Chondrocyte (in vitro differentiated cells): ENCODE measurements at regions not wholly inside any gene's neighbourhood (a gene's known extent, or its start where the extent isn't known, plus 50 kb on each side); places are given as distances from the start of the nearest gene placed in this dataset.

Source experiments
- DNase-seq: peaks from one replicate; pipeline ENCODE4 v3.0.0; 2021; ENCODE audit warnings: mixed read lengths, low spot score
- H3K27ac Mint-ChIP-seq: one replicate; pipeline ENCODE4 v1.8.0; 2021; ENCODE audit warnings: mild to moderate bottlenecking, moderate library complexity, mixed read lengths; ENCODE audit not compliant: unreplicated experiment
- H3K27me3 Mint-ChIP-seq: 2 replicates; pipeline ENCODE4 v1.8.0; 2021; ENCODE audit warnings: low read depth, mixed read lengths
- H3K36me3 Mint-ChIP-seq: 2 replicates; pipeline ENCODE4 v1.8.0; 2021; ENCODE audit warnings: low read depth, mixed read lengths
- H3K4me1 Mint-ChIP-seq: 2 replicates; pipeline ENCODE4 v1.8.0; 2021; ENCODE audit warnings: low read depth, mild to moderate bottlenecking, mixed read lengths
- H3K4me3 Mint-ChIP-seq: one replicate; pipeline ENCODE4 v1.8.0; 2021; ENCODE audit warnings: mild to moderate bottlenecking, moderate library complexity, mixed read lengths; ENCODE audit not compliant: unreplicated experiment
- H3K9me3 Mint-ChIP-seq: 2 replicates; pipeline ENCODE4 v1.8.0; 2021; ENCODE audit warnings: low read depth, mixed read lengths
- TF ChIP-seq, protein P1 (sequence below): fragments of 200-600 bp; sonication (generic); IDR thresholded peaks from 2 replicates; pipeline ENCODE4 v1.5.0; 2021; ENCODE audit warnings: antibody characterized with exemption, mild to moderate bottlenecking, moderate library complexity

DNA sequence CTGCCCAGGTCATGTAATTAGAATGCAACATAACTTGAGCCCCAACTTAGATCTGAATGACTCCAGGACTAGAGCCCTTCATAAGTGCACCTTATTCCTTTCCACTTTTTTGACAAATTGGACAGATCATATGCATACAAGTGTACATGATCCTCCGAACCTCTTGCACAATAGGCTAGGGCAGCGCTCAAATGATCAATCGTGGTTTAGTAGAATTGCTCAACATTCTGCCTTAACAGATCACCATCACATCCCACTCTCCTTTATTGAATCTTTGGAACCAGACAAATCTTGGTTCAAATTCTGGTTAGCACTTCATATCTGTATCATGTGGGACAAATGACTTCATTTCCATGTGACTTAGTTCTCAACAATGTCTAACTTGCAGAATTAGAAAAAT, 106.8 kb upstream of the CDIN1 start:
- peaks cover 14% of the 10 kb centered on the region for H3K4me1 Mint-ChIP-seq
- no peak overlapping the region for H3K27ac Mint-ChIP-seq
- H3K9me3 Mint-ChIP-seq, result no peaks in the 10 kb centered on the region
- no peak for DNase-seq
- H3K4me3 Mint-ChIP-seq, result no peak overlapping the region
- TF ChIP-seq, protein P1, sequence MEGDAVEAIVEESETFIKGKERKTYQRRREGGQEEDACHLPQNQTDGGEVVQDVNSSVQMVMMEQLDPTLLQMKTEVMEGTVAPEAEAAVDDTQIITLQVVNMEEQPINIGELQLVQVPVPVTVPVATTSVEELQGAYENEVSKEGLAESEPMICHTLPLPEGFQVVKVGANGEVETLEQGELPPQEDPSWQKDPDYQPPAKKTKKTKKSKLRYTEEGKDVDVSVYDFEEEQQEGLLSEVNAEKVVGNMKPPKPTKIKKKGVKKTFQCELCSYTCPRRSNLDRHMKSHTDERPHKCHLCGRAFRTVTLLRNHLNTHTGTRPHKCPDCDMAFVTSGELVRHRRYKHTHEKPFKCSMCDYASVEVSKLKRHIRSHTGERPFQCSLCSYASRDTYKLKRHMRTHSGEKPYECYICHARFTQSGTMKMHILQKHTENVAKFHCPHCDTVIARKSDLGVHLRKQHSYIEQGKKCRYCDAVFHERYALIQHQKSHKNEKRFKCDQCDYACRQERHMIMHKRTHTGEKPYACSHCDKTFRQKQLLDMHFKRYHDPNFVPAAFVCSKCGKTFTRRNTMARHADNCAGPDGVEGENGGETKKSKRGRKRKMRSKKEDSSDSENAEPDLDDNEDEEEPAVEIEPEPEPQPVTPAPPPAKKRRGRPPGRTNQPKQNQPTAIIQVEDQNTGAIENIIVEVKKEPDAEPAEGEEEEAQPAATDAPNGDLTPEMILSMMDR, result no peak
- no peaks in the 10 kb centered on the region for H3K27me3 Mint-ChIP-seq
- H3K36me3 Mint-ChIP-seq, result no peaks in the 10 kb centered on the region

DNA sequence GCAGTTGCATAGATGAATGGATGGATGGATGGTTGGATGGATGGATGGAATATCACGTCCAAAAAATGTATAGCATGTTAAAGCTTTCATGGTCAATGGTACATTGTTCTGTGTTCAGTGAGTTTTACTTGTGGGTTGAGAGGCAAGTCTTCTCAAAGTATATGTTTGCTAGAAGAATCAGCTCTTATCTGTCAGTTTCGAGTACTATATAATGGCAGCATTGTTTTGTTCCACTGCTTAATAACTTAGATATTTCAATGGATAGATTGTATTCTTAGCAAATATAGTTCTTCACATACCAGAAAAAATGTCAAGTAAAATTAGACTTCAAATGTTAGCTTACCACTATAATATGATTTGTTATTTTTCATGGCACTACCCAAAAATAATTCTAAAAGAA, 100.9 kb upstream of the CDIN1 start:
- Mint-ChIP-seq H3K27me3 (no peaks in the 10 kb centered on the region), H3K4me1 (no peaks in the 10 kb centered on the region), H3K36me3 (no peaks in the 10 kb centered on the region), H3K27ac (no peak overlapping the region), H3K9me3 (no peaks in the 10 kb centered on the region), H3K4me3 (no peak overlapping the region)
- TF ChIP-seq, protein P1, result no peak
- no peak for DNase-seq

DNA sequence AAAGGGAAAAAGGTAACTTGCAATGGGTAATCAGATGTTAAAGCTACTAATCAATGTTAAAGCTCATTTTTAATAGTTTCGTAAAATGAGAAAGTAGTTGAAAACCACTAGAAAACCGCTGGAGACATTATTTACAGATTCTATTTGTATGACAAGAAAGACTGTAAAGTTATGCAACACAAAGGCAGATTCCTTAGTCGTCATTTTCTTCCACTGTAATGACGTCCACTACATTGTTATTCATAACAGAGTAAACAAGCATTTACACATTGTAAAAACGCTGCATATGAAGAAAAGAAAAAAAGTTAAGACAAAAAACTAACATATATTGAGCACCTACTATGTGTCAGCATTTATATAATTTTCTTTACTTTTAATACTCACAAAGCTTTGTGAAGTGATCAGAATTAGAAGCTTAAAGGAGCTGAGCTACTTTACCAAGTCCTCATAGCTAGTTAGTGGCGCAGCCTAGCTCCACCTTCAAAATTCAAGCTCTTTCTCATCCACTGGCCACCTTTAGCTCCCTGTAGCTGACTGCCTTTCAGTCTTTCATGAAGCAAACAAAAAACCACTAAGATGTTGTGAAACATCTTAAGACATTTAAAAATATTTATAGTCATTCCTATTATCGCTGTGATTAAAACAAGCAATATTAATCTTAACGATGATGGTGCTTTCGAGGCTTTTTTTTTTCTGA, 100.1 kb upstream of the CDIN1 start:
- H3K27ac Mint-ChIP-seq, result no peak overlapping the region
- H3K4me3 Mint-ChIP-seq, result no peak overlapping the region
- TF ChIP-seq, protein P1, result no peak
- no peaks in the 10 kb centered on the region for H3K36me3 Mint-ChIP-seq
- H3K9me3 Mint-ChIP-seq, result no peaks in the 10 kb centered on the region
- H3K27me3 Mint-ChIP-seq, result no peaks in the 10 kb centered on the region
- no peaks in the 10 kb centered on the region for H3K4me1 Mint-ChIP-seq
- no peak for DNase-seq

- DNase-seq, result no peak
- Mint-ChIP-seq H3K4me1 (no peaks in the 10 kb centered on the region), H3K27me3 (no peaks in the 10 kb centered on the region), H3K9me3 (no peaks in the 10 kb centered on the region), H3K4me3 (no peak overlapping the region), H3K36me3 (no peaks in the 10 kb centered on the region), H3K27ac (no peak overlapping the region)
- TF ChIP-seq, protein P1, result no peak
Observed at GRCh38 chr15:36481156-36481555, 98.3 kb upstream of the CDIN1 start.

GRCh38 chr15:36483409-36483808, 96.0 kb upstream of the CDIN1 start:
- Mint-ChIP-seq H3K27me3 (no peaks in the 10 kb centered on the region), H3K4me1 (no peaks in the 10 kb centered on the region), H3K4me3 (no peak overlapping the region), H3K27ac (no peak overlapping the region), H3K36me3 (peaks cover 1% of the 10 kb centered on the region), H3K9me3 (no peaks in the 10 kb centered on the region)
- DNase-seq, result no peak
- TF ChIP-seq, protein P1, result no peak
